Gastrocnemius medialis (tissue), 4 donors: ENCODE measurements at regions not wholly inside any gene's neighbourhood (a gene's known extent, or its start where the extent isn't known, plus 50 kb on each side); places are given as distances from the start of the nearest gene placed in this dataset.

Source experiments
- POLR2A ChIP-seq, 2 donors: fragments of 450-650 bp; IDR thresholded peaks; one replicate each; pipeline ENCODE4 v1.6.1; 2017; ENCODE audit warnings: antibody characterized with exemption in 2 of 2, mild to moderate bottlenecking in 2 of 2, moderate library complexity in 2 of 2
- TF ChIP-seq, protein P1 (sequence below), 5 experiments: fragments of 450-650 bp in 3 of 5; fragments of 200-600 bp in 2 of 5; sonication (generic) in 2 of 5; IDR thresholded peaks in 4 of 5; conservative IDR thresholded peaks in 1 of 5; 1 replicate in 4 of 5; 2 replicates in 1 of 5; pipeline ENCODE4 v1.5.1; 2016 to 2019; ENCODE audit warnings: antibody characterized with exemption in 5 of 5, mild to moderate bottlenecking in 3 of 5, moderate library complexity in 3 of 5

- TF ChIP-seq, protein P1, sequence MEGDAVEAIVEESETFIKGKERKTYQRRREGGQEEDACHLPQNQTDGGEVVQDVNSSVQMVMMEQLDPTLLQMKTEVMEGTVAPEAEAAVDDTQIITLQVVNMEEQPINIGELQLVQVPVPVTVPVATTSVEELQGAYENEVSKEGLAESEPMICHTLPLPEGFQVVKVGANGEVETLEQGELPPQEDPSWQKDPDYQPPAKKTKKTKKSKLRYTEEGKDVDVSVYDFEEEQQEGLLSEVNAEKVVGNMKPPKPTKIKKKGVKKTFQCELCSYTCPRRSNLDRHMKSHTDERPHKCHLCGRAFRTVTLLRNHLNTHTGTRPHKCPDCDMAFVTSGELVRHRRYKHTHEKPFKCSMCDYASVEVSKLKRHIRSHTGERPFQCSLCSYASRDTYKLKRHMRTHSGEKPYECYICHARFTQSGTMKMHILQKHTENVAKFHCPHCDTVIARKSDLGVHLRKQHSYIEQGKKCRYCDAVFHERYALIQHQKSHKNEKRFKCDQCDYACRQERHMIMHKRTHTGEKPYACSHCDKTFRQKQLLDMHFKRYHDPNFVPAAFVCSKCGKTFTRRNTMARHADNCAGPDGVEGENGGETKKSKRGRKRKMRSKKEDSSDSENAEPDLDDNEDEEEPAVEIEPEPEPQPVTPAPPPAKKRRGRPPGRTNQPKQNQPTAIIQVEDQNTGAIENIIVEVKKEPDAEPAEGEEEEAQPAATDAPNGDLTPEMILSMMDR (IDR thresholded peaks at IDR 0.05 in 4 of 5, conservative IDR thresholded peaks at IDR 0.05 in 1 of 5): no peak
- no peak for TF ChIP-seq POLR2A (IDR thresholded peaks at IDR 0.05)
Observed at GRCh38 chr4:71258323-71258722, 80.5 kb upstream of the SLC4A4 start.
